Adrenal gland (tissue), 5 donors: ENCODE measurements at regions not wholly inside any gene's neighbourhood (a gene's known extent, or its start where the extent isn't known, plus 50 kb on each side); places are given as distances from the start of the nearest gene placed in this dataset.

Source experiments
- CTCF ChIP-seq, 6 experiments: fragments of 450-650 bp in 4 of 6; fragments of 200-600 bp in 2 of 6; sonication (generic) in 1 of 6; IDR thresholded peaks; 1 replicate in 5 of 6; 2 replicates in 1 of 6; pipeline versions ENCODE4 v1.5.1 to v1.8.0; 2016 to 2021; ENCODE audit warnings: antibody characterized with exemption in 6 of 6, mild to moderate bottlenecking in 2 of 6, moderate library complexity in 1 of 6
- POLR2A ChIP-seq, 2 donors: fragments of 450-650 bp; IDR thresholded peaks; one replicate each; pipeline ENCODE4 v1.6.1; 2017; ENCODE audit warnings: antibody characterized with exemption in 2 of 2, mild to moderate bottlenecking in 2 of 2, moderate library complexity in 1 of 2
- donor health status: DM: no; HTN: no; CAD: no.

GRCh38 chr13:24043590-24044350 is 116.8 kb upstream of the SPATA13 start:
- TF ChIP-seq CTCF (IDR thresholded peaks at IDR 0.05), result no peak
- TF ChIP-seq POLR2A (IDR thresholded peaks at IDR 0.05), result no peak
